Lung (tissue), 11 donors: ENCODE measurements at regions not wholly inside any gene's neighbourhood (a gene's known extent, or its start where the extent isn't known, plus 50 kb on each side); places are given as distances from the start of the nearest gene placed in this dataset.

ENCODE experiments used
- ATAC-seq: fragments of 200-7000 bp; cut with Tn5 transposase; one replicate; pipeline ENCODE4 v1.9.1; 2020; ENCODE audit warnings: moderate number of reproducible peaks; ENCODE audit not compliant: insufficient read depth, low FRiP score
- DNase-seq, 3 donors: peaks; one replicate each; pipeline ENCODE4 v3.0.0-alpha.2; 2013 to 2017
- H3K27ac ChIP-seq, 2 donors: one replicate each; pipeline ENCODE4 v1.5.1; 2013; ENCODE audit warnings: mild to moderate bottlenecking in 2 of 2, moderate library complexity in 2 of 2, control low read depth in 1 of 2, inconsistent platforms in 1 of 2, low read depth in 1 of 2, low read length in 1 of 2
- H3K27me3 ChIP-seq, 3 donors: one replicate each; pipeline ENCODE4 v1.5.1; 2013; ENCODE audit warnings: low read length in 2 of 3; ENCODE audit not compliant: control insufficient read depth in 3 of 3, insufficient read depth in 3 of 3
- H3K36me3 ChIP-seq, 4 donors: one replicate each; pipeline ENCODE4 v1.5.1; 2013; ENCODE audit warnings: low read length in 4 of 4, mild to moderate bottlenecking in 1 of 4, moderate library complexity in 1 of 4; ENCODE audit not compliant: control insufficient read depth in 4 of 4, insufficient read depth in 4 of 4
- H3K4me1 ChIP-seq, 5 donors: one replicate each; pipeline ENCODE4 v1.5.1; 2013; ENCODE audit warnings: low read length in 5 of 5, mild to moderate bottlenecking in 2 of 5, moderate library complexity in 1 of 5; ENCODE audit not compliant: control insufficient read depth in 5 of 5, insufficient read depth in 5 of 5
- H3K4me3 ChIP-seq: one replicate; pipeline ENCODE4 v1.5.1; 2013; ENCODE audit warnings: mild to moderate bottlenecking, control low read depth, moderate library complexity
- H3K9ac ChIP-seq, 2 donors: one replicate each; pipeline ENCODE4 v1.5.1; 2013; ENCODE audit warnings: low read length in 2 of 2, control low read depth in 1 of 2; ENCODE audit not compliant: insufficient read depth in 1 of 2
- H3K9me3 ChIP-seq, 4 donors: one replicate each; pipeline ENCODE4 v1.5.1; 2013; ENCODE audit warnings: low read length in 3 of 4, mild to moderate bottlenecking in 1 of 4, moderate library complexity in 1 of 4; ENCODE audit not compliant: control insufficient read depth in 4 of 4, insufficient read depth in 3 of 4
- CTCF ChIP-seq: IDR thresholded peaks from 2 replicates; pipeline ENCODE4 v1.5.1; 2012; ENCODE audit warnings: mild to moderate bottlenecking; ENCODE audit errors: control extremely low read depth, extremely low read depth
- WGBS, 2 donors: extraction: QIAGEN DNeasy Blood & Tissue Kit; methylation state at CpG; one replicate each; pipeline ENCODE4 v1.1.7; 2013; 5-methylcytosine and 5-hydroxymethylcytosine counted together
- donor health status: control.
- donor health status: control.
- donor health status: Bipolar disorder and iron deficiency.
- donor health status: healthy.
- donor health status: DM: yes; HTN: yes; CAD: no.

- Histone ChIP-seq H3K36me3 (no peaks in the 10 kb centered on the region), H3K9ac (no peak overlapping the region), H3K27ac (no peak overlapping the region), H3K9me3 (peaks cover 2 to 13% (median 6%) of the 10 kb centered on the region in 4 donors), H3K4me3 (no peak overlapping the region), H3K27me3 (peaks cover 4 to 10% (median 8%) of the 10 kb centered on the region in 3 donors), H3K4me1 (no peaks in the 10 kb centered on the region)
- no peak for DNase-seq
- TF ChIP-seq CTCF = no peak
- no peak for ATAC-seq
Measured at GRCh38 chr12:113633678-113634332, 162.1 kb upstream of the LHX5 start.

GRCh38 chr12:113630625-113631024 lies 159.0 kb upstream of the LHX5 start:
- no peak for TF ChIP-seq CTCF
- Histone ChIP-seq H3K9me3 (peaks cover 2 to 19% (median 12%) of the 10 kb centered on the region in 4 donors), H3K27ac (no peak overlapping the region), H3K27me3 (peaks cover 0 to 4% (median 0%) of the 10 kb centered on the region in 3 donors), H3K4me1 (no peaks in the 10 kb centered on the region), H3K36me3 (no peaks in the 10 kb centered on the region), H3K9ac (no peak overlapping the region), H3K4me3 (no peak overlapping the region)
- DNase-seq = no peak
- no peak for ATAC-seq

GRCh38 chr12:113625499-113625898 lies 153.8 kb upstream of the LHX5 start:
- Histone ChIP-seq H3K9ac (no peak overlapping the region), H3K4me3 (no peak overlapping the region), H3K36me3 (no peaks in the 10 kb centered on the region), H3K27me3 (peaks cover 0 to 4% (median 0%) of the 10 kb centered on the region in 3 donors), H3K9me3 (peaks cover 2 to 29% (median 16%) of the 10 kb centered on the region in 4 donors), H3K4me1 (no peaks in the 10 kb centered on the region), H3K27ac (no peak overlapping the region)
- WGBS, 2 donors = 85 to 92% methylated on average over 2 of the region's 2 CpGs
- ATAC-seq (no peak), DNase-seq (no peak)
- no peak for TF ChIP-seq CTCF

GRCh38 chr12:113622410-113622809 lies 150.7 kb upstream of the LHX5 start:
- H3K9ac ChIP-seq = no peak overlapping the region
- H3K9me3 ChIP-seq = peaks cover 0 to 23% (median 7%) of the 10 kb centered on the region in 4 donors
- H3K36me3 ChIP-seq = no peaks in the 10 kb centered on the region
- H3K27ac ChIP-seq = no peak overlapping the region
- peaks cover 0 to 9% (median 0%) of the 10 kb centered on the region in 3 donors for H3K27me3 ChIP-seq
- TF ChIP-seq CTCF = no peak
- ATAC-seq (no peak), DNase-seq (no peak)
- H3K4me1 ChIP-seq = no peaks in the 10 kb centered on the region
- WGBS, 2 donors = 51 to 65% methylated on average over 10 of the region's 10 CpGs
- H3K4me3 ChIP-seq = no peak overlapping the region
